ENCODE measurements at regions not wholly inside any gene's neighbourhood (a gene's known extent, or its start where the extent isn't known, plus 50 kb on each side); places are given as distances from the start of the nearest gene placed in this dataset.

DNA sequence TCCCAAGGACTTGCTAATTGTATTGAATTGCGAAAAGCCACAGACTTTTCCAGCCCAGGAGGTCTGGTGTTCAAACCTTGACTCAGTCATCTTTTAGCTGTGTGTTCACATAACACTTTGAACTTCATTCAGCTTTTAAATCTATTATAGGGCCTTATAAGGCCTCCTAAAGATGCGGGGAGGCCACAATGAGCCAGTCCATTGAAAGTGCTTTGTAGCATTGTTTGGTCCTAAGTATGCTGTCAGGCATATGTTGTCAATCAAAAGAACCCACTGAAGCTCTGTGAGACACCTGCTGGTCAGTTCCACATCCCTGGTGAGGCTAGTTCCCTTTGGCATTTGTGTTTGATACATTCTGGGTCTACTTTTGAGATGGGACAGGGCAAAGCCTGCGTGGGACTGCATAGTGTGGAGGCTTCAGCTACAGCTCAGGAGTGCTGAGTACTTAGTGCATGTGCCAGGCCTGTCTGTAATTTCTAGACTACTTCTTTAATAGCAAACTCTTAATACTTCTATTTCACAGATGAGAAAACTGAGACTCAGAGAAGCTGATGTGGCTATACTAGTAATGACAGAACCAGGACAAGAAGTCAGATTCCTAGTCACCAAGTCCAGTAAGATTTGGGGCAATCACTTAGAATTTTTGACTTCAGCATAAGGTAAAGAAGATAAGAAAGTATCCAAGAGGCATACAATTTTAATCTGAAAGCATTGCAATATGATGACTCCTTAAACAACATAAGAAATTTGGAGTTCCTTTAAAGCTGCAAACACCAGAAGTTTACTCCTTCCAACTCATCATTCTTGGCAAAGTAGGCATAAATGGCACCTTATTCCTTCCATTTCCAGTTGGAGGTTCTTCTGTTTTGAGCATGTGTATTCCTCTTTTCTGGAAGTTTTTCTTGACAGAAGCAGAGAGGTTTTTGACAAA lies 213.0 kb downstream of the PDCD6IP start:
- DNase-seq (ENCODE audit: low spot score): no peak

DNA sequence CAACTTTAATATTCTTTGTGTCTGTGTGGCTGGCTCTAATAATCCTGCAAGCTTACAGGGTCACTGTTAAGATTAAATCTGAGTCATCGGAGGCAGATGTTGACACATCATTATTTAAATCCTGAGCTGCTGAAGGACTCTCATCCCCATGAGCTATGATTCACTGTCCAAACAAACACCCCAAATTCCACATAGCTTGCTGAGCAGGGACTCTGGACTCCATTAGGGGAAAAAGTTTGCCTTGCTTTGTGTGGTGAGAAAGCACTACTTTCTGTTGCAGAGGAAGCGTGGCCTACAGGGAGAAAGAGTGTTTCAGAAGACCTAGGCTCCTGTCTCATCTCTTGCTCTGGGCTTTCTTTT lies 213.7 kb downstream of the PDCD6IP start:
- peak; percentile 88 for DNase-seq (ENCODE audit: low spot score)

DNA sequence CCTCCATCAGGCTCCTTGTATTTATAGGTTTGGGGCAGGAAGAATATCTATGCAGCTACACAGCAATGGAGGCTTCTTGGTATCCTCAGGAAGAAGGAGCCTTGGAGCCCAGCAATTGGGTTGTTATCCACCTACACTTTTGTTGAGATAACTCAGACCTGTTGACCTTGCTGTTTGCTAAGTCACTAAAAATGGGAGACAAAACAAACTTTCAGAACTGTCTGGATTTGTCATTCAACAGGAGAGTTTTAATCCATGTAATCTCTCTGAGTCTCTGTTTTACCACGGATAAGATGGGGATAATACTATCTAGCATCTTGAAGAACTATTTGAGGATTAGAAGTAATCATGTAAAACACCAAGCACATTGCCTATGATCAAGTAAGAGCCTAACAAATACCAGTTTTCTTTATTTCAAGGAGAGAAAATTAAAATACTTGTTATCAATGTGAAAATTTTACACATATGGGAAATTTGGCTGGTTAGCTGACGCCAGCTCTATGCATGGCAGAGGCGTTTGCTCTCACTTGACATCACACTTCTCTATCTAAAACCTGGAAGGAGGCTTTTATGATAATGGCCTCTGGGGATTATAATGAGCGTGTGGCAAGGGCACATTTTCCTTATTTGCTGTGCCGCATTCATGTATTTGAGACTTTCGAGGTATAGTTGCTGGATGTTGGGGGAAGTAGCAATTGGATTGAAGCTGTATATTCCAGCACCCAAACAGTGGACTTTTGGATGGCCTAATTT lies 215.6 kb downstream of the PDCD6IP start:
- DNase-seq (ENCODE audit: low spot score): no peak

- no peak for DNase-seq (ENCODE audit: low spot score)
Observed at GRCh38 chr3:34015204-34016142, 217.0 kb downstream of the PDCD6IP start.

DNA sequence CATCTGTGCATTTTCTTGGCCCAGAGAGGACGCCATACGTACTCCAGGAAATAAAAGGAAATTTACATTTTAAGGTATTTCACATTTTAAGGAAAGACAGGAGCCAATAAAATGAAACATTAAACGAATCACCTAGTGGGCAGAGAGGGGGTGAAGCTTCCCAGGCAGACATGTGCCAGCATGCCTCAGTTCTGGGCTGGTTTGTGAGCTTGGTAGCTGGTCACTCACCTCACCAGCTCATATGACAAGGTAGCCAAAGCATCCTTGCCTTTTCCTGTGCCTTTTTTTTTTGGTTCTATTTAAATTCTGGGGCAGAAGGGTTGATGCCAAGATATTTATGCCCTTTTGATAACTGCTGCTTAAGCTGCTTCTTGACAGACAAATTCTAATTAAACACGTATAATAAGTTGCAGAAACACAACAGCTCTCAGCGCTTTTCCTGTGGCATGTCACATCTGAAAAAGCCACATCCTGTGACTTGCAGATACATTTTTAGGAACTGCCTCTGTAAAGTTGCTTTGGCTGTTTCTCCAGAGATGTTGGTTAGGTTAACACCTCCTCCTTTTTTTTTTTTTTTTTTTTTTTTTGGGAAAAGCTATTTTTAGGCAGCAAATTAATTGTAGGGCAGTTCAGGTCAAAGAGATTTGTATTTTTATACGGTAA lies 218.6 kb downstream of the PDCD6IP start:
- DNase-seq (ENCODE audit: low spot score): no peak

DNA sequence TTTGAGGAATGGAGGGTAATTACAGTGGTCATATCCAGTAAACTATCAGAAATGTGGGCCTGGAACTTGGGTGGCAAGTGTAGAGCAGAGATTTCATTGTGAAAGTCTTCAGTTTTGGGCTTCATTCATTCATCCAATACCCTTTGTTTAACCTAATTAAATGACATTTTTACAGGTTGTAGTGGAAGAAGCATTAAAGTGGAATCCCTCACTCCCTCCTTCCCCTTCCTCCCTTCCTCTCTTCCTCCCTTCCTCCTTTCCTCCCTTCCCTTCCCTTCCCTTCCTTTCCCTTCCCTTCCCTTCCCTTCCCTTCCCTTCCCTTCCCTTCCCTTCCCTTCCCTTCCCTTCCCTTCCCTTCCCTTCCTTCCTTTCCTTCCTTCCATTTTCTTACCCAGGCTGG lies 219.3 kb downstream of the PDCD6IP start:
- DNase-seq (ENCODE audit: low spot score): no peak

GRCh38 chr3:34019158-34019557 lies 220.7 kb downstream of the PDCD6IP start:
- DNase-seq (ENCODE audit: low spot score): no peak

DNA sequence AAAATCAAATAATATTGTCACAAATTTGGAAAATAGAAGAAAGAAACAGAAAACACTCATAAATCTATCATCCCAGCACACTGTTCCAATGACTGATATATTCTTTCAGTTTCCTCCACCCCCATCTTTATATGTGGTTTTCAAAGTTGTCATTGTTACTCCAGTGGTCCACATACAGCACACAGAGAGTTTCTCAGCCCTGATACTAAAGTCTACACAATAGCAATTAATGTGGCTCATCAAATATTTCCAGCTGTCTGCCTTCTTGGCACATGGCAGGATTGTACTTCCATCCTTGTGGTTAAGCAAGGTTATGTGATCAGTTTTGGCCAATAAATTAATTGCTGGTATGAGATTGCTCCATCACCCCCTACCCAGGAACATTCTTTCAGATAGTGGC lies 221.7 kb downstream of the PDCD6IP start:
- no peak for DNase-seq (ENCODE audit: low spot score)

- DNase-seq (ENCODE audit: low spot score): no peak
Observed at GRCh38 chr3:34020726-34021680, 222.6 kb downstream of the PDCD6IP start.

GRCh38 chr3:34022147-34022546 lies 223.7 kb downstream of the PDCD6IP start:
- no peak for DNase-seq (ENCODE audit: low spot score)

DNA sequence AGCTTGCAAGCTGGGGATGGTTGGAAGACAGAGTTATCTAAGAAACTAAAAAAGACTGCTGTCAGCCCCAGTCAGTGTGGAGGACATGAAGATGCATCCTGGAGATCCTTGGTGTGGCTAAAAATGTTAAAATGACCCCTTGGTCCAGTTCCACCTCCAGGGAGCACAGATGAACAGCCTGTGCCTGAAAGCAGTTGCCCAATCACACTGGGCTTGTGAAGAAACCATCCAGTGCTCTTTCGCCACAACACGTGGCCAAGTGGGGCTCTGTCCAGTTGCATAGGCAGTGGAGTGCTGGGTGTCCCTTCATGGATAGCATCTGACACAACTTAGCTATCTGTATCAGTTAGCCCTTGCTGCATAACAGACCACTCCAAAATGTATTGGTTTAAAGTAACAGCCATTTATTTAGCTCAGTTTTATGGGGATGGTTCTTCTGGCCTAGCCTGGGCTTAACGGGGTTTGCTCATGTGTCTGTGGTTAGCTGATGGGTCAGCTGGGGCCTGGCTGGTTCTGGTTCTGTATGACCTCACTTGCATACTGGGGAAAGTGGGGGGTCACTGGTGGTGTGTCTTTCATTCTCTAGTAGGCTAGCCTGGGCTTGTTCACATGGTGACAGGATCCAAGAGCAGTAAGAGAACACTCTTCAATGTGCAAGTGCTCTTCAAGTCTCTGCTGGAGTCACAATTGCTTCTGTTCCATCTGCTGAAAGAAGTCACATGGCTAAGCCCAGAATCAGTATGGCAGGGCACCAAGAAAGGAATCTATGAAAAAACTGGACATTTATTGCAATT lies 226.2 kb downstream of the PDCD6IP start:
- DNase-seq (ENCODE audit: low spot score): no peak

DNA sequence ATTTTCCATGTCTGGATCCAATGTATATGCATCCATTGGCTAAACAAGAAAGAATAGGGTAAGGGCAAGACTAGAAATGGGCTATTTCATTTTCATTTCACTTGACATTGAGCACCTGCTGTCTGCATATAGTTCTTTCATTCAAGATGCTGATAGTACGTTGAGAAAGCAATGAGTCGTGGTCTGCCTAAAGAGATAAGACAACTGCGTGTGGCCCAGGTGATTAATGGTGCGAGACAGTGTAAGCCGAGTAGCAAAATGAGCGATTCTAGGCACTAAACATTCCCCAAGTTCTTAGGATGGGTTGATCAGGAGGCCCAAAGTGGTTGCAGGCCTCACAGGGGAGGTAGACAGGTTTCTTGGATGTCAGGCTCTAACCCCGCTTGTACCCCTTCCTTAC lies 235.4 kb downstream of the PDCD6IP start:
- no peak for DNase-seq (ENCODE audit: low spot score)

DNA sequence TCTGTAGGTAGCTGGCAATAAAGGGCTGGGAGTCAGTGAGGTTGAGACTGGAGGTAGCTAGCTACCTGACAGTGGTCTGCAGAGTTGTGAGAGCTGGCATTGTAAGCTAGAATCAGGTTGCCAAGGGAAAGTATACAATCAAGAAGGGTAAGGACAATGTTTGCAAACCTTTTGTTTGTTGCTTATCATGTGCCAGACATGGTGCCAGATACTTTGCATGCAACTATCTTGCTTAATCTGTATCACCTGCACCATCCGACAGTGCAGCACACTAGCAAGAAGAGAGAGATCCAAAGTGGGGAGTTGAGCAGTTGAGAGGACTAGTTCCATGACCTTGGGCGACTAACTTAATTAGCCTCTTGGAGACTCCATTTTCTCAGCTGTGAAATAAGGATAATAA lies 236.4 kb downstream of the PDCD6IP start:
- DNase-seq (ENCODE audit: low spot score): no peak

GRCh38 chr3:34035775-34036174 lies 237.3 kb downstream of the PDCD6IP start:
- no peak for DNase-seq (ENCODE audit: low spot score)

- no peak for DNase-seq (ENCODE audit: low spot score)
Observed at GRCh38 chr3:34037260-34037659, 238.8 kb downstream of the PDCD6IP start.

GRCh38 chr3:34038131-34038530 lies 239.7 kb downstream of the PDCD6IP start:
- no peak for DNase-seq (ENCODE audit: low spot score)

DNA sequence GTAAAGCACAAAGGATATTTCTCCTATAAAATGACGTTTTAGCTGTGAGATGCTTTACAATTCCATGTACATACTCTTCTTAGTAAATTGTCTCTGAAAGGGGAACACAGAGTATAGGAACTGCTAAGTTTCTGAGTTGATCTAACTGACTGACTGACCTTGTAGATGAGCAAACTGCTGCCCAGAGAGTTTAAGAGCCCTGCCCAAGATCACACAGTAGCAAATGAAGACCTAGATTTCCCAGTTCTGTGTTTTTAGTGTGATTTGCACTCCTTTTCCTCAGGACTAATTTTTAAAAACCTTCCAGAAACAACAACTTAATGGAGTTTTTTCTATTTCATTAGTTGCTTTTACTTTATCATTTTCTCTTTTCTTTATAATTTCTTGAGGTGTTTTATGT lies 247.7 kb downstream of the PDCD6IP start:
- no peak for DNase-seq (ENCODE audit: low spot score)

GRCh38 chr3:34053626-34054025 lies 255.2 kb downstream of the PDCD6IP start:
- DNase-seq (ENCODE audit: low spot score): no peak

GRCh38 chr3:34056181-34056910 lies 257.9 kb downstream of the PDCD6IP start:
- DNase-seq (ENCODE audit: low spot score): no peak

Measured in umbilical cord (tissue), 1 donor.